ENCODE measurements at regions not wholly inside any gene's neighbourhood (a gene's known extent, or its start where the extent isn't known, plus 50 kb on each side); places are given as distances from the start of the nearest gene placed in this dataset.

- no peaks in the 10 kb centered on the region for H3K27me3 ChIP-seq (replicated peaks in 1 of 4; ENCODE audit: control extremely low read depth in 1 of 4, control insufficient read depth in 3 of 4, insufficient read depth in 4 of 4, low read length in 3 of 4)
- no peak overlapping the region for H3K4me3 ChIP-seq (ENCODE audit: control extremely low read depth in 1 of 5, extremely low read depth in 1 of 5, insufficient read depth in 1 of 5, low read depth in 2 of 5, low read length in 4 of 5)
Observed at GRCh38 chr4:187190390-187190789, 466.7 kb upstream of the FAT1 start.

DNA sequence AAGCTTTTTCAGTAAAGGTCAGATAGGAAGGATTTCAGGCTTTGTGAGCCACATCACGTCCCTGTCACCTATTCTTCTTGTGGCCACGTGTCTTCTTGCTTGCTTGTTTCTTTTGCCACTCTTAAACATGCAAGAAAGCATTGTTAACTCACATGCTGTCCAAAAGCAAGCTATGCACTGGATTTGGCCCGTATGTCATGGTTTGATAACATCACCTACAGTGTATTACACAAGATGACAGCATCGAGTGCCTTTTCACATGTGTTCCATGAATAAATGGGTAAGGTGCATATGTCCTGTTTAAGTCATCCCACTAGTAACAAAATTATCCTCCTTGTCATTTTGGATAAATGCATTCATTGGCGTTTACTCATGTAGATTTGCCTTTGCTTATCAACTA is 468.0 kb upstream of the FAT1 start:
- no peaks in the 10 kb centered on the region for H3K9me3 Mint-ChIP-seq (ENCODE audit: insufficient read depth)
- ATAC-seq (ENCODE audit: low read depth) (no peak), DNase-seq (no peak)
- H3K4me1 Mint-ChIP-seq = no peaks in the 10 kb centered on the region
- ChIA-PET POLR2A (no interaction called here), CTCF (interaction anchor here (0.8 kb wide), 1 partner anchor 136 kb away, joined by 3 read pairs; no protein-coding TSS in a partner anchor)
- Histone ChIP-seq H3K9me3 (ENCODE audit: control extremely low read depth in 1 of 3, control insufficient read depth in 2 of 3, insufficient read depth in 1 of 3, low read length in 2 of 3) (peaks cover 0 to 17% (median 0%) of the 10 kb centered on the region in 3 donors), H3K27ac (ENCODE audit: low read length in 2 of 2) (no peak overlapping the region), H3K9ac (ENCODE audit: low read length) (no peak overlapping the region), H3K27me3 (replicated peaks in 1 of 4; ENCODE audit: control extremely low read depth in 1 of 4, control insufficient read depth in 3 of 4, insufficient read depth in 4 of 4, low read length in 3 of 4) (no peaks in the 10 kb centered on the region), H3K79me2 (ENCODE audit: control insufficient read depth, insufficient read depth, low read length) (no peaks in the 10 kb centered on the region), H4K20me1 (ENCODE audit: control insufficient read depth, insufficient read depth, low read length, poor library complexity, severe bottlenecking) (no peaks in the 10 kb centered on the region), H3K36me3 (replicated peaks in 1 of 2; ENCODE audit: control extremely low read depth in 1 of 2, control insufficient read depth in 1 of 2, extremely low read depth in 1 of 2, insufficient read depth in 2 of 2, low read length in 1 of 2) (no peaks in the 10 kb centered on the region), H3K4me2 (replicated peaks; ENCODE audit: low read depth, low read length, poor library complexity, severe bottlenecking) (no peak overlapping the region), H3K4me1 (ENCODE audit: control insufficient read depth in 2 of 2, insufficient read depth in 2 of 2, low read length in 2 of 2) (no peaks in the 10 kb centered on the region), H2AFZ (ENCODE audit: insufficient read depth, low read depth, low read length, poor library complexity, severe bottlenecking) (no peak overlapping the region), H3K4me3 (ENCODE audit: control extremely low read depth in 1 of 5, extremely low read depth in 1 of 5, insufficient read depth in 1 of 5, low read depth in 2 of 5, low read length in 4 of 5) (no peak overlapping the region)
- no peaks in the 10 kb centered on the region for H3K27me3 Mint-ChIP-seq
- TF ChIP-seq, protein P1, sequence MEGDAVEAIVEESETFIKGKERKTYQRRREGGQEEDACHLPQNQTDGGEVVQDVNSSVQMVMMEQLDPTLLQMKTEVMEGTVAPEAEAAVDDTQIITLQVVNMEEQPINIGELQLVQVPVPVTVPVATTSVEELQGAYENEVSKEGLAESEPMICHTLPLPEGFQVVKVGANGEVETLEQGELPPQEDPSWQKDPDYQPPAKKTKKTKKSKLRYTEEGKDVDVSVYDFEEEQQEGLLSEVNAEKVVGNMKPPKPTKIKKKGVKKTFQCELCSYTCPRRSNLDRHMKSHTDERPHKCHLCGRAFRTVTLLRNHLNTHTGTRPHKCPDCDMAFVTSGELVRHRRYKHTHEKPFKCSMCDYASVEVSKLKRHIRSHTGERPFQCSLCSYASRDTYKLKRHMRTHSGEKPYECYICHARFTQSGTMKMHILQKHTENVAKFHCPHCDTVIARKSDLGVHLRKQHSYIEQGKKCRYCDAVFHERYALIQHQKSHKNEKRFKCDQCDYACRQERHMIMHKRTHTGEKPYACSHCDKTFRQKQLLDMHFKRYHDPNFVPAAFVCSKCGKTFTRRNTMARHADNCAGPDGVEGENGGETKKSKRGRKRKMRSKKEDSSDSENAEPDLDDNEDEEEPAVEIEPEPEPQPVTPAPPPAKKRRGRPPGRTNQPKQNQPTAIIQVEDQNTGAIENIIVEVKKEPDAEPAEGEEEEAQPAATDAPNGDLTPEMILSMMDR (IDR thresholded peaks at IDR 0.05) = no peak
- no peak for TF ChIP-seq EZH2 (IDR thresholded peaks at IDR 0.05; ENCODE audit: borderline replicate concordance, insufficient read depth, low read depth, low read length, poor library complexity, severe bottlenecking)
- intact Hi-C loops (cut with micrococcal nuclease) = no loop called here
- H3K4me3 Mint-ChIP-seq = no peak overlapping the region
- no peak overlapping the region for H3K27ac Mint-ChIP-seq
- 75% methylated on average over 2 of the region's 5 CpGs for WGBS (ENCODE audit: insufficient coverage)

More at GRCh38 chr4:187190390-187190789, 466.7 kb upstream of the FAT1 start:
- Histone ChIP-seq H3K36me3 (replicated peaks in 1 of 2; ENCODE audit: control extremely low read depth in 1 of 2, control insufficient read depth in 1 of 2, extremely low read depth in 1 of 2, insufficient read depth in 2 of 2, low read length in 1 of 2) (no peaks in the 10 kb centered on the region), H3K27ac (ENCODE audit: low read length in 2 of 2) (no peak overlapping the region), H3K4me1 (ENCODE audit: control insufficient read depth in 2 of 2, insufficient read depth in 2 of 2, low read length in 2 of 2) (no peaks in the 10 kb centered on the region), H4K20me1 (ENCODE audit: control insufficient read depth, insufficient read depth, low read length, poor library complexity, severe bottlenecking) (no peaks in the 10 kb centered on the region), H3K79me2 (ENCODE audit: control insufficient read depth, insufficient read depth, low read length) (no peaks in the 10 kb centered on the region), H2AFZ (ENCODE audit: insufficient read depth, low read depth, low read length, poor library complexity, severe bottlenecking) (no peak overlapping the region), H3K4me2 (replicated peaks; ENCODE audit: low read depth, low read length, poor library complexity, severe bottlenecking) (no peak overlapping the region), H3K9ac (ENCODE audit: low read length) (no peak overlapping the region), H3K9me3 (ENCODE audit: control extremely low read depth in 1 of 3, control insufficient read depth in 2 of 3, insufficient read depth in 1 of 3, low read length in 2 of 3) (peaks cover 0 to 14% (median 0%) of the 10 kb centered on the region in 3 donors)
- DNase-seq (no peak), ATAC-seq (ENCODE audit: low read depth) (no peak)
- Mint-ChIP-seq H3K4me3 (no peak overlapping the region), H3K27ac (no peak overlapping the region), H3K9me3 (ENCODE audit: insufficient read depth) (no peaks in the 10 kb centered on the region), H3K4me1 (no peaks in the 10 kb centered on the region), H3K27me3 (no peaks in the 10 kb centered on the region)
- TF ChIP-seq, protein P1 (IDR thresholded peaks at IDR 0.05) = no peak
- TF ChIP-seq EZH2 (IDR thresholded peaks at IDR 0.05; ENCODE audit: borderline replicate concordance, insufficient read depth, low read depth, low read length, poor library complexity, severe bottlenecking) = no peak
- CTCF ChIA-PET = no interaction called here
- intact Hi-C loops (cut with micrococcal nuclease) = no loop called here
- POLR2A ChIA-PET = no interaction called here
- no CpG with 5 or more reads among the region's 1 CpG for WGBS (ENCODE audit: insufficient coverage)

All from B cell (primary cell).